Activated gamma-delta T cell treated with anti-CD3 and anti-CD28 coated beads, Interleukin-2, amount 50 U/mL, for 16 hours (primary cell): ENCODE measurements at regions not wholly inside any gene's neighbourhood (a gene's known extent, or its start where the extent isn't known, plus 50 kb on each side); places are given as distances from the start of the nearest gene placed in this dataset.
"Not testable (repeated sequence)": the region's sequence is repeated elsewhere in the genome, so short reads cannot be mapped to it uniquely, and the experiment has no call there.

ENCODE experiments used
- DNase-seq: peaks from one replicate; pipeline ENCODE4 v3.0.0-alpha.2; 2020; ENCODE audit warnings: low read depth

DNA sequence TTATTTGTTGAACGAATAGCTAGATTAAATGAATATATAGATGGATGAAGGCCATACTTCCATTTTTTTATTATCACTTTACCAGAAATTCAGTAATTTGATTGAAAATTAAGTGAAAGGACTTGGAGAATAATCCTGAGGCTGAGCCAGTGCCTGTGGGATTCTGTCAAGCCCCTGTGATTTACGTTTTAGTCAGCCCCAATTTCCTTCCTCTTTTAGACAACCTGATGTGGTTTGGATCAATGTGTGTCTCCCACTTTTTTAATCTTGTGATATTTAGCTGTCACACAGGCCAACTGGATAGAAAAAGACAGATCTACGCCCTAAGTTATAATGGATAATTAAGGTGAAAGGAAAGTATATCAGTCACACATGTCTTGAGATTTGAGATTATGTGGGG is 188.8 kb downstream of the EDN1 start:
- DNase-seq = no peak

DNA sequence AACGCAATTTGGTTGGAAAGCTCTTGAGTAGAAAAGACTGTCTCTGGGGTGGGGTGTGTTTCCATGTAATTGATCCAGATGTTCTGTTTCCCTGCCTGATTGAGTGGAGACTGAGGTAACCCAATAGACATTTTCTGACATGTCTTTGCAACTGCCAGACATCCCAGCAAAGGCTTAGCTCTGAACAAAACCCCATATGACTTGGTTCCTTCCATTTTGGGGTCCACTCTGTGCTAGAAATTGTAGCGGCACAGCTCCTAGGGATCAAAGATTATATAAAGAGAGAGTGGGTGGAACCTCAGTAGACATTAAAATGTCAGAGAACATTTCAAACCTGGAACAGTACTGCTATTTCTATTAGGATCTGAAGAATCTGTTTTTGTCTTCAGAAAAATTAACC is 189.3 kb downstream of the EDN1 start:
- no peak for DNase-seq

DNA sequence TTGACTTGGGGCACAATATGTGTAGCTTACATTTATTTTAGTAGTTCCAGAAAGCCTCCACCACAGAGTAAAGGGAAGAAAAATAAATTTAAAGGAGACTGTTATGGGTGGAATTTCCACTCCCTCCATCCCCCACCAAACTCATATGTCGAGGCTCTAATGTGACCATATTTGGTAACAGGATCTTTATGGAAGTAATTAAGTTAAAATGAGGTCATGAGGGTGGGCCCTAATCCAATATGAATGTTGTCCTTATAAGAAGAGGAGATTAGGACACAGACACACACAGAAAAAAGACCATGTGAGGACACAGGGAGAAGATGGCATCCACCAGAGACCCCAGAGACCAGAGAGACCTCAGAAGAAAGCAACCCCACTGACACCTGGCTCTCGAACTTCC is 189.7 kb downstream of the EDN1 start:
- DNase-seq = no peak

DNA sequence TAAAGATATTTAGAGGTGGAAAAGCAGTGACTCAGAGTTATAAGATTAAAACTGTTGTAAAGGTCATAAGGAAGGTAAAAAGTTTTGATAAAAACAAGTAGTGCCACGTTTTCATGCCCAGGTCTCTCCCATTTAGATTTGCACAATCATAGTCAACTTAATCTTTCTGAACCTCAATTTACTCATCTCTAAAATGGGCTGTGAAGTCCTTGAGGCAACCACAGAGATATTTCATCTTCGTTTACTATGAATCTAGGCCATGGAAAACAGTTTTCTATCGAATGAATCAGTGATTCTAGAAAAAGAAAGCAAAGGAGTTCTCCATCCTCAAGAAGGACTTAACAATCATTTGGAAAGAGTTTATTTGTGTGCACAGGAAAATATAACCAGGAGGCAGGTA is 190.2 kb downstream of the EDN1 start:
- DNase-seq = no peak

DNA sequence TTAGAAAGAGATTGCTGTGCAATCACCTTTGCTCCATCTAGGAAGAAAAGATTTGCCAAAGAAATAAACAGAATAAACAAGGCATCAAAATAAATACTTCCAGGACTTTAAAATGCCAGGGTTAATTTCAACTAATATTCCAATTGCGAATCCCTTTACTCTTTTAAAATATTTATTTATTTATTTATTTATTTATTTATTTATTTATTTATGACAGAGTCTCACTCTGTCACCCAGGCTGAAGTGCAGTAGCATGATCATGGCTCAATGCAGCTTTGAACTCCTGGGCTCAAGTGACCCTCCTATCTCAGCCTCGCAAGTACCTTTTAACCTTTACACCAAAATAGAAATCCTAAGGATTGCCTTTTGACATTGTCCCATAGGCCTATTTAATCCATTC is 191.1 kb downstream of the EDN1 start:
- DNase-seq = no peak

DNA sequence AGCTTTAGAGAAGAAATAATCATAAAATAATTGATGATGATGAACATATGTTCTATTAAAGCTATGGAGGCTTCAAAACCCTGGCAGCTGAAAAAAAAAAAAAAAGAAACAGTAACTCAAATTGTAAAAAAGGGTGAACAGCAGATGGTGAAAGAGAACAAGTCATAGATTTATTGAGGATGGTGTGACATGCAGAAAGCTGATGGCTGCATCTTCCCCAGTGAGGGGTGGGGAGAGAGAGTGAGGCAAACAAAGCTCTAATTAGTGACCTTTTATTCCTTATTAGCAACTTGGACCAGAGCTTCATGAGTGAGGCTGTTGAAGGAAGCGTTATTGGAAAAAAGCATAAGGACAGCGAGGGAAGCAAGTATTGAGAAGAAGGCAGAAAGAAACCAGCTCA is 191.7 kb downstream of the EDN1 start:
- no peak for DNase-seq

DNA sequence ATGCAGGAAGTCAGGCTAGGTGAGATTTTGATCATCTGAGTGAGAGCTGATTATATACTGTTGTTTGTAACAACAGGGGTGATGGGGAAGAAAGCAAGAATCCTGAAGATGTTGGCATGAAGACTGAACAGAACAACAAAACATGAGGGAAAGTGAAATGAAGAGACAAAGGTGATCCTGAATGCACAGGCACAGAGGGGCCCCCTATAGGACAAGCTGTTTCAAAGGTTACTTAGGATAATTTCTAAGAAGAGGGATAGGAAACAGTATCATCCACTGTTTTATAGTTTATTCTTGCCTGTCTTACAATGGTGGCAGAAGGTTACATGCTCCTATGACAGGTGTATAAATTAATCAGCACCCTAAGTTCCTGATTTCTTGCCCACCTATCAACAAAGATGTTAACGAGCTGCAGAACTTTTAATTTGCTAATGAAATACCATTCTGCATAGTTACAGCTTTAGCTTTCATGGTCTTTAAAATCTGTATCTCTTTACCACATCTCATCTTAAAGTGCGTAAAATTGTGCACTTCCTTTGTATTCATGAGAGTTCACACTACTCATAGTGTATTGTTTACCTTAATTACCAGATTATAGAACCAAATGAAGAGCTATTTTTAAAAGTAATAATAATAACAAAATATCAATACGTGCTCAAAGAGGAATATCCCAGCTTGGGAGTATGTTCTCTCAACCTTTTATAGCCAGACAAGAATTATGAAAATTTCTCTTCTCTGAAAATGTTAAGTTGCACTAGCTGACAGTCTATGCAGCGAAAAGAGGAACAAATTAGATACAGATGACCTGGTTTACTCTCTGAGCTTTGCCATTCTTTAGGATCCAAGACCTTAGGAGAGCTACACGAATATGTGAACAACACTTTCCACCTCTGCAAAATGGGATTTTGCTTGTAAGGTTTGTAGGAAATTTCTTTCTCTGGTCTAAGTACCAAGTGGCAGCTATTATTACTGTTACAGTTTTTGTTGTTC is 192.5 kb downstream of the EDN1 start:
- DNase-seq = no peak

DNA sequence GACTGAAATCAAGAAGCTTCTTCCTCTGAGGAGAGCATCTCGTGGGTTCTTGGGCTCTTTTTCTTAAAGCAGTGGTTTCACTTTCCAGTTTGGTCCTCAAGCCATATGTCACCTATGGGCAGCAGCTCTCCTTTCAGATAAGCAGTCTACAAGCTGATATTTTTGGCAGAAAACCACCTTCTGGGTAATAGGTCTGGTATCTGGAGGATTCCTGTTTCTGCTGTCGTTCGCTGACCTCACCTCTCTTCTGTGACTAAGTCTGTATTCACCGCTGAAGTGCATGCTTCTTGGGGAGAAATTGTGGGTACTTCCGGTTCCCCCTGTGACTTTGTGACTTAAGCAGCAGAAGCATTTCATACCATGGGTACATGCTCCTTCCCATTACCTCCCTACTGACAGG is 193.6 kb downstream of the EDN1 start:
- DNase-seq = no peak

DNA sequence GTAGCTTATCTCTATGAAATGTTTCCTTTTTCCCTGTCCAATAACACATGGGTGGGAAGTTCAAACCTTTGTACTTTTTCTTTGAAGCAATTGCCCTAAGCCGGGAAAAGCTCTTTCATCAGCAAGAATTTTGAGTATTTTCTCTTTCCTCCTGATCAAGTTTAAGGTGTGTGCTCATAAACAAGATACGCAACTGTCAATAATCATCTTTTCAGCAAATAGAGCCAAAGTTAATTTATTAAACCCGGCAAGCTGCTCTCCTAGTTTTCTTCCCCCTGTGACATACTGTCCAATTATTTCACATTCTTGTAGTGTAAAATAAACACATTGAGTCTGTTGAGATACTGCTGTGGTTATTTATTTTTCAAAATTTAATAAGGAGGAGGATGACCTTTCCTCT is 194.4 kb downstream of the EDN1 start:
- DNase-seq = no peak

DNA sequence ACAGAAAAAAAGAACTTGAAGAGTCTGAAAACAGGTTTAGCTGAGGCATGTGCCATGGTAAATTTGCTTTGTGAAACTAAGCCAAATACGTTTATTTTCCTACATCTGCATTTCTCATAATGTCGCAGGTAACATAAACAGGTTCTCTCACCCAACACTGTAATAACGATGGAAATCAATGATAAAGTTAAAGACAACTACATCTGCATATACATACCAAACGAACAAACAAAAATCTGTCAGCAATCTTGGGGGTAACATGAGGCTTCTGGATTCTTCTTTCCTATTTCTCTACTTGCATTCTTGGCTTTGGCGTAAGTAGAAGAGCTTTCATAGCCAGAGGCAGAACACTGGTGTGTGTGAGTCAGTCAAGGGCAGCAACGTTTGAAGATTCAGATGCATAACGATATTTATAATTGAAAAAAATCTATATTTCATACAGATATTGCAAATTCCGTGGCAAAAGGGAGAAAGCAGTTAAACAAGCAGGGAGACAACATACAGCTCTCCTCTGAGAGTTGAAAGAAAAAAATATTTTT is 195.1 kb downstream of the EDN1 start:
- no peak for DNase-seq

DNA sequence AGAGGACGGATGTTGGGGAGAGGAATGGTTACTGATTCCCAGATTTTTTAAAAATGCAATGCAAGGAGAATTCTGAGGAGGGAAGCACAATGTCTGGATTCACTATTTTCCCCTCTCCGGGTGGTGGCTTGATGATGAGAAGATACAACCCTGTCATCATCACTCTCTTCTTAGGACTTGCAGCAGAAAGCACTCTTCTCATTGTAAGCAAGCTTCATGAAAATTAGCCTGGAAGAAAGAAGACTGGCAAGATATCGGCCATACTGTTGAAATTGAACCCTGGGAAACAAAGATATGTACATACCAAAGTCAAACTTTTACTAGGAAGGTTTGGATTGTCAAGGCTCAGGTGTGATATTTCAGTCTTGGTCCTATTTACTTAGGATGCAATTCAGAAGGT is 195.7 kb downstream of the EDN1 start:
- DNase-seq = no peak

DNA sequence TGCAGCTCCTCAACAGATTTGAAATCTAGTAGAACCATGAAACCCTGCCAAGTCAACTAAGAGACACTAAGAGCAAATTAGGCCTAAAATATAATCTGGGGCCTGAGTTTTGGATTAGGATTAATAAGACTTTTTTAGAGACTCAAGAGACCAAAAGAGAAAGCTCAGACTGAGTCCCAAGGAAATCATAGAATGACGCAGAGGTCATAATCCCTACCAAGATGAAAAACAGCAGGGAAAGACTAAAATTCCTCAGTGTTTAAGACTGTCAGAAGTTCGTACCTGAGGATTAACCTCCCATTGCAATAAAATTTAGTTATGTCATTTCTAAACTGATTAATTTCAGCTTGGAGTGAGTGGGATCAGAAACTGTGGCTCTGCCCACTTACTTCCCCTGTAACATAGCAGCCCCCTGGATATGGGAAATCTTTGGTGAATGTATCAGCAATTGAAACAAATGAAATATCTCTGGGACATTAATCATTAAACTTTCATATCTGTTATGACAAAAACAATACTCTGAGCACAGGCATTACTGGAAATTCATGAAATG is 200.3 kb downstream of the EDN1 start:
- DNase-seq = no peak

DNA sequence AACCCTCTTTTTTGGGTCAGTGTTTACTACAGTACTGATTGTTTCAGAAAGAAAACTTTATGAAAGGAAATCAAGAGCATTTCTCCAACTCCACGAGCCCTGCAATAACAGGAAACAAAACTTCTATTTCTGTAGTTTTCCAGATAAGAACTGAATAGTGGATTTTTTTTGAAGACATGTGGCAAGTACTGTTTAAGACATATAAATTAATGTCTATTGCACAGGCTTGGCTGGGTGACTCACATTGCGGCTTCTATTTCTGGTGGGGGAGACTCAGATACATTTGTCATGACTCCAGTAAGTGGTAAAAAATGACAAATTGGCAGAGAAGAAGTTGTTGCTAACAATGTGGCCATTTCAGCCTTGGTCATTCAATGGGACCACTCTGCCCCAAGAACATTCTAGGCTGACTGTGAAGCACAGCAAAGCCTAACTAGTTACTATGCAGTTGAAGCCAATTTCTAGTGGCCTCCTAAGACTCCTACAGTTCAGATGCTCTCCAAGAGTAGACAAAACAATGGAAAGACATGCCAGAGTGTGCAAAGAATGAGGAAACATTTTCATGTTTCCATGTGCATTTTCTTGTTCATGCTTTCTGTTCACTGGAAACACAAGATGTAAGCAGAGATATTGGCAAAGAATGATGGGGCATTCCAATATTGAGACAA is 200.9 kb downstream of the EDN1 start:
- DNase-seq = no peak

DNA sequence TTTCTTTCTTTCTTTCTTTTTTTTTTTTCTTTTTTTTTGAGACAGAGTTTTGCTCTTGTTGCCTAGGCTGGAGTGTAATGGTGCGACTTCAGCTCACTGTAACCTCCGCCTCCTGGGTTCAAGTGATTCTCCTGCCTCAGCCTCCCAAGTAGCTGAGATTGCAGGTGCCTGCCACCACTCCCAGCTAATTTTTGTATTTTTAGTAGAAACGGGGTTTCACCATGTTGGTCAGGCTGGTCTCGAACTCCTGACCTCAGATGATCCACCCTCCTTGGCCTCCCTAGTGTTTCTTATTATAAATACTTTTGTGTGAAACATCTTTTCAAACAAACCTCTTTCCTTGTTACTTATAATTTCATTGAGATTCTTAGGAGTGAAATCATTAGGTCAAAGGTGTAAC is 202.8 kb downstream of the EDN1 start:
- not testable (repeated sequence) for DNase-seq

DNA sequence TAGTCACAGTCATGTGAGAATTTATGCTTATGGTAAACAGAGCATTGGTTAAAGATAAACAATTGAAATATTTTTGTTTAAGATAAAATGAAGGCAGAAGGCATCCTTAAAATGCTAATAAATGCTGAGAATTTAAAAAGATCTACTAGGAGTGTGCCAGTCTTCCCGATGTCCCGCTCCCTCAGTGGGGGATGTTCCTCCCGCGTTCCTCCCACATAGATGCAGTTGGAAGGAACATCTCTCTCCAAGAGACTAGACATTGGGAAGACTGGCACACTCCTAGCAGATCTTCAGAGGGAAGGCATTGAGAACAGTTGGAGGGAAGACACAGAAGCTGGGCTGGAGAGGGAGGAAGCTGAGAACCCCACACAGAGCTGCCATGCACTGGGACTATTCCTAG is 203.3 kb downstream of the EDN1 start:
- no peak for DNase-seq

DNA sequence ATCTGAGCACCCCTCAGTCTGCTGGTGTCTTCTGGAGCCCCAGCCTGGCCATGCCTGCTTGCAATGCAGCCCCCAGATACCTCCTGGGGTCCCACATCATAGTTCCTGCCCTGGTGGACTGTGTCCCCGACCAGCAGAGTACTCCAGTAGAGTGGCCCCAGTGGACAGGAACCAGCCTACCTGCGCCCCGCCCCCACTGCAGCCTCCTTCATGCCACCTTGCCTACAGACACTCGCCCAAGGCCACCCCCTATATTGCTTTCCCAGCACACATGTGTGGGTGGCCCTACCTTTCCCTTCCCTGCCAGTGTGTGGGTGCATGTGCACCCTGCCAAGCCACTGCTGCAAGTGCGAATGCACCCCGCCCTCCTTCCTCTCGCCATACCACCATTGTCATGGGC is 204.0 kb downstream of the EDN1 start:
- no peak for DNase-seq

DNA sequence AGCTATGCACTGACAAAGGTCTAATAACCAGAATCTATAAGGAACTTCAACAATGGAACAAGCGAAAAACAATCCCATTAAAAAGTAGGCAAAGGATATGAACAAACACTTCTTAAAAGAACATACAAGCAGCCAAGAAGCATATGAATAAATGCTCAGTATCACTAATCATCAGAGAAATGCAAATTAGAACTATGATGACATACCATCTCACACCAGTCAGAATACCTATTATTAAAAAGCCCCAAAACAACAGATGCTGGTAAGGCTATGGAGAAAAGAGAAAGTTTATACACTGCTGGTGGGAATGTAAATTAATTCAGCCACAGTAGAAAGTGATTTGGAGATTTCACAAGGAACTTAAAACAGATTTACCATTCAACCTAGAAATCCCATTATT is 211.8 kb downstream of the EDN1 start:
- no peak for DNase-seq

DNA sequence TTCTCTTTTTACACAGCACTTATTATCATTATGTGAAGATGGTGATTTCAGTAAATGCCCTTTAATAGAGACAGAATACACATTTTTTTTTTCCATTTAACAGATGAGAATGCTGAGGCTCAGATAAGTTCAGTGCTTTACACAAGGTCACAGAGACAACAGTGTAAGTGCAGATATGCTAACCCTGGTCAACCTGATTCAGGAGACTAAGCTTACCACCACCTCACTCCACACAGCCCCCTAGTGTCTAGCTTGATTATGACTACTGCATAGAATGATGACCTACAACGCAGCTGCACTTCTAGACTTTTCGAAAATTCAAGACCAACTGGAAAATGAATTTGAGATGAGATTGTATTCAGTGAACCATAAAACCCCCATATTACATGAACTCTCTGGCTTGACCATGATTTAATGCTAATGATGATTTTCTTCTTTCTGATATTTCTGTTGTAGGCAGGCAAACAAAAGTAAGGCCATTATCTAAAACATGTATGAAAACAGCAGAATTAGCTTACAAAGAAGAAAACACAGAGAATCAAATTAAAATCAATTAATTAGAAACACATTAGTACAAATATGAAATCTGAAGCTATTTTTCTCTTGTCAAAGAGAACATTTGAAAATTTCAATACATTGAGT is 212.1 kb upstream of the PHACTR1 start:
- DNase-seq = no peak

DNA sequence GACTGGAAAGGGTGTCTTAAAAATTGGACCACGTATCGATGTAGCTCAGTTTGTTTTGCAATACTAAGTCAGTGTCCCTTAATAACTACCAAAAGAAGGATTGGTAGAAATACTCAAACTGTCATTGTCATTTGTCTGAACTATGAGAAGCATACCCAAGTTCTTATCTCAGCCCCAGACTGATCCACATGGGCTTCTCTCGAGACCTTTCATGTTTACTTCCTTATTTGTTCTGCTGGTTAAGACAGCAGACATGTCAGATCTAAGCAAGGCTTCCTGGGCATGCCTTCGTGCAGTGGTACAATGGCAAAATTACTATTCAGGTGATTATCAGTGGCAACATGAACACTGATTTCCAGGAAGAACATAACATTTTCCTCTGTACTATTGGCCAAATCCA is 211.1 kb upstream of the PHACTR1 start:
- no peak for DNase-seq

DNA sequence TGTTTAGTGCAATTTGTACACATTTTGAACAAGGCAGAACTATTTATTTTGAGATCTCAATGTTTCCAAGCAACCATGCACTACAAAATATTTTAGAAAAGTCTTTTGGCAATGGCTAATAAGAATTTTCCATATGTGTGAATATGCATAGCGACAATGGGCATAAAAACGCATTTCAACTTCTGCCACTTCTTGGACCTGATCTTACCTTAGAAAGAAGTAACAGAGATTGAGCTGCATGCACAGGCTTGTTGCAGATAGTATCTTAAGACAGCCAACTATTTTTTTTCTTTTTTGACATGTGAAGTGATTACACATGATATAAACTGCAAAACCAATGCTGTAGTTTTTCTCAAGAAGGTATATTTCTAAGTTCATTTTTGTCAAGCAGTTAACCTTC is 210.4 kb upstream of the PHACTR1 start:
- DNase-seq = no peak

DNA sequence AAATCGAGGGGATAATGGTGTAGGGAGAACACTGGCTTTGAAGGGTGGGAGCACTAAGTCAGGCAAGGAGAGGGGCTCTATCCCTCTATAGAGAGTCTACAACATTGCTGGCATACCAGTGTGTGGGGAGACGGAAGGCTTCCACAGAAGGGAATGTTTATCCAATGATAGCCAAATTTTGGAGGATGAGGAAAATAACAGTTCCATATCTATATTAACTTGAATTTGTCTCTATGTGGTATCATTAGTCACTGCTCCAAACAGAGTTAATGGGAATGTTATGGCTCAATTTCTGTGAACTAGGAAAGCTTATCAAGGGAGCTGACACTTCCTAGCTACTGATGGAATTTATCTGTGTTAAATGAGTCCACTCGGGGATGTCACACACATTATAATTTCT is 208.9 kb upstream of the PHACTR1 start:
- no peak for DNase-seq

DNA sequence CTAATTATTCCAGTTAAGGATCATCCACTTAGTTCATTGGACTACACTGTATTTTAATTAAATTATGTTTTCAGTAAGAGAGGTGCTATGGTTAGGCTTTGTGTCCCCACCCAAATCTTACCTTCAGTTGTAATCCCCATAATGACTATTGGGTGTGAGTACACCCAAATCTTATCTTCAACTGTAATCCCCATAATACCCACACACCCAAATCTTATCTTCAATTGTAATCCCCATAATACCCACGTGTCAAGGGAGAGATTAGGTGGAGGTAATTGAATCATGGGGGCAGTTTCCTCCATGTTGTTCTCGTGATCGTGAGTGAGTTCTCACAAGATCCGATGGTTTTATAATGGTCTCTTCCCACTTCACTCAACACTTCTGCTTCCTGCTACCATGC is 208.0 kb upstream of the PHACTR1 start:
- no peak for DNase-seq

DNA sequence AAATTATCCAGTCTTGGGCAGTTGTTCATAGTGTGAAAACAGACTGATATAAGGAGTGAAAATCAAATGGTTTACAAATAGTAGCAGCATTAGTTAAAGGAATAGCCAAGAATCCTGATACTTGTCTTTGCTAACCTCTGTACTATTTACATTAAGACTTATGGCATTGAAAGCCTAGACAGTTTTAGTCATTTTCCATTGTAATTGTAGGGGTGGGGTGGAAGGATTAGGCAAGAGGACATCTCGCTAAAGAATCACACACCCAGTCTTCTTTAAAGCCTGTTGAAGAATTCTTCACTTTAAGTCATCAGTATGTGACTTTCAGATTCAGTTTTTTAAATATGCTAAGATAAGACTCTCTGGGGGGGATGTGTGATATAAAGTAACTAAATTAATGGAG is 207.5 kb upstream of the PHACTR1 start:
- no peak for DNase-seq
